ENCODE measurements at regions not wholly inside any gene's neighbourhood (a gene's known extent, or its start where the extent isn't known, plus 50 kb on each side); places are given as distances from the start of the nearest gene placed in this dataset.
A peak's percentile ranks its signal among the peaks of the same experiment; 100 is the strongest.

DNA sequence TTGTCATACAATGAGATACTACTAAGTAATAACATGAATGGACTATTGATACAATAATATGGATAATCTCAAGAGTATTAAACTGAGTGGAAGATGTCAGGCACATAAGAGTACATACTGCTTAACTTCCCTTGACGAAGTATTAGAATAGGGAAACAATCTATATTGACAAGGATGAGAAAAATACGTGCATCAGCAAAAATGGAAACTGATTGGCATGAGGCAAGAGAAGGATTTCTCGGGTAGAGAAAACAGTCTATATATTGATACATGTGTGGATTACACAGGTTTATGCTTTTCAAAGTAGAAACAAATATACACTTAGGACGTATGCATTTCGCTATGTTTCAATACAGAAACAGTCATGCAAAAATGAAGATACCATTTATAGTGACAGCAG is 57.4 kb downstream of the PRR20E start:
- Histone ChIP-seq H3K27me3 (ENCODE audit: insufficient read depth, low read length) (no peaks in the 10 kb centered on the region), H3K4me1 (ENCODE audit: insufficient read depth, low read length) (no peaks in the 10 kb centered on the region), H3K4me2 (ENCODE audit: insufficient read depth, low read length) (no peak overlapping the region), H3K79me2 (ENCODE audit: insufficient read depth, low read length) (no peaks in the 10 kb centered on the region), H3K27ac (ENCODE audit: low read depth, low read length) (no peak overlapping the region), H2AFZ (ENCODE audit: low read length) (no peak overlapping the region), H3K36me3 (ENCODE audit: insufficient read depth, low read length) (no peaks in the 10 kb centered on the region), H3K4me3 (ENCODE audit: insufficient read depth, low read length) (no peak overlapping the region), H3K9me3 (ENCODE audit: low read depth, low read length) (no peaks in the 10 kb centered on the region), H4K20me1 (ENCODE audit: insufficient read depth, low read length) (no peaks in the 10 kb centered on the region)
- TF ChIP-seq, protein P1, sequence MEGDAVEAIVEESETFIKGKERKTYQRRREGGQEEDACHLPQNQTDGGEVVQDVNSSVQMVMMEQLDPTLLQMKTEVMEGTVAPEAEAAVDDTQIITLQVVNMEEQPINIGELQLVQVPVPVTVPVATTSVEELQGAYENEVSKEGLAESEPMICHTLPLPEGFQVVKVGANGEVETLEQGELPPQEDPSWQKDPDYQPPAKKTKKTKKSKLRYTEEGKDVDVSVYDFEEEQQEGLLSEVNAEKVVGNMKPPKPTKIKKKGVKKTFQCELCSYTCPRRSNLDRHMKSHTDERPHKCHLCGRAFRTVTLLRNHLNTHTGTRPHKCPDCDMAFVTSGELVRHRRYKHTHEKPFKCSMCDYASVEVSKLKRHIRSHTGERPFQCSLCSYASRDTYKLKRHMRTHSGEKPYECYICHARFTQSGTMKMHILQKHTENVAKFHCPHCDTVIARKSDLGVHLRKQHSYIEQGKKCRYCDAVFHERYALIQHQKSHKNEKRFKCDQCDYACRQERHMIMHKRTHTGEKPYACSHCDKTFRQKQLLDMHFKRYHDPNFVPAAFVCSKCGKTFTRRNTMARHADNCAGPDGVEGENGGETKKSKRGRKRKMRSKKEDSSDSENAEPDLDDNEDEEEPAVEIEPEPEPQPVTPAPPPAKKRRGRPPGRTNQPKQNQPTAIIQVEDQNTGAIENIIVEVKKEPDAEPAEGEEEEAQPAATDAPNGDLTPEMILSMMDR (IDR thresholded peaks at IDR 0.05; ENCODE audit: extremely low read depth, low read depth, low read length), result no peak
- DNase-seq (ENCODE audit: insufficient read length, low spot score, missing footprints), result no peak

DNA sequence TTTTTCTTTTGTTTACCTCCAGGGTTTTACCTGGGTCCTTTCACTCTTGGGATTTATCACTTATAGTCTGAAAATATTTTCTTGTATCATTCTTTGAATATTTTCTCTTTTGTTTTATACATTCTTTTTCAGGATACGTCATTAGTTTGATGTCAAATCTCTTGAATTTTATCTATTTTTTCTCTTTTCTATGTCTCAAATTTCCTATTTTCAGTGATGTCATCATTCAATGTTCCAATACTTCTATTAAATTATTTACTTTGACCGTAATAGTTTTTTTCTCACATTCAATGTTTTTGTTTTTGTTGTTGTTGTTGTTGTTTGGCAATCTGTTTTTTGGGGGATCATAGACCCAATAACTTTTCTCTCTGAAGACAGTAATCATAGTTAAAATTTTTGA is 83.5 kb downstream of the PRR20E start:
- peaks cover 2% of the 10 kb centered on the region for H3K9me3 ChIP-seq (ENCODE audit: low read depth, low read length)
- no peak for DNase-seq (ENCODE audit: insufficient read length, low spot score, missing footprints)
- no peaks in the 10 kb centered on the region for H3K4me1 ChIP-seq (ENCODE audit: insufficient read depth, low read length)
- no peak overlapping the region for H2AFZ ChIP-seq (ENCODE audit: low read length)
- H3K4me3 ChIP-seq (ENCODE audit: insufficient read depth, low read length), result no peak overlapping the region
- no peak overlapping the region for H3K27ac ChIP-seq (ENCODE audit: low read depth, low read length)
- H3K4me2 ChIP-seq (ENCODE audit: insufficient read depth, low read length), result no peak overlapping the region
- no peaks in the 10 kb centered on the region for H3K36me3 ChIP-seq (ENCODE audit: insufficient read depth, low read length)
- H3K27me3 ChIP-seq (ENCODE audit: insufficient read depth, low read length), result no peaks in the 10 kb centered on the region
- no peaks in the 10 kb centered on the region for H4K20me1 ChIP-seq (ENCODE audit: insufficient read depth, low read length)
- TF ChIP-seq, protein P1 (IDR thresholded peaks at IDR 0.05; ENCODE audit: extremely low read depth, low read depth, low read length), result no peak
- H3K79me2 ChIP-seq (ENCODE audit: insufficient read depth, low read length), result no peaks in the 10 kb centered on the region

DNA sequence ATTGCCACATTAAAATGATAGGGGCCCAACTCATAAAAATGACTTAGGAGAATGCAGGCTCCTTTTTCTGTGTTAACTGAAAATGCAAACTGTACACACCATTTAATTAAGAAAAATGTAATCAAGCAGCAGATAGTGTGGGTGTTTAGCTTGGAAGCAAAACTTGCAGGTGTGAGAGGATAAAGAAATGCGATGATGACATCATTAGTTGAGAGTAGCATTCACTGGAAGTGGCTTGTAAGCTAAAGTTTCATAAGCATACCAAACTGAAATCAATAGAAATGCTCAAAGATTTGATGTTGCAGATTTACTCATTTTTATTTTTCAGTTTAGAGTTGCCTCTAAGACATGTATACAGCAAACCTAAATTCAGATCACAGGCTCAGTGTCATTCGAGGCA is 86.6 kb downstream of the PRR20E start:
- TF ChIP-seq, protein P1 (IDR thresholded peaks at IDR 0.05; ENCODE audit: extremely low read depth, low read depth, low read length), result no peak
- no peak overlapping the region for H3K4me3 ChIP-seq (ENCODE audit: insufficient read depth, low read length)
- DNase-seq (ENCODE audit: insufficient read length, low spot score, missing footprints), result no peak
- H3K4me1 ChIP-seq (ENCODE audit: insufficient read depth, low read length), result no peaks in the 10 kb centered on the region
- H3K36me3 ChIP-seq (ENCODE audit: insufficient read depth, low read length), result no peaks in the 10 kb centered on the region
- peaks cover 2% of the 10 kb centered on the region for H3K9me3 ChIP-seq (ENCODE audit: low read depth, low read length)
- no peaks in the 10 kb centered on the region for H3K27me3 ChIP-seq (ENCODE audit: insufficient read depth, low read length)
- no peak overlapping the region for H2AFZ ChIP-seq (ENCODE audit: low read length)
- H3K4me2 ChIP-seq (ENCODE audit: insufficient read depth, low read length), result no peak overlapping the region
- no peaks in the 10 kb centered on the region for H4K20me1 ChIP-seq (ENCODE audit: insufficient read depth, low read length)
- no peak overlapping the region for H3K27ac ChIP-seq (ENCODE audit: low read depth, low read length)
- no peaks in the 10 kb centered on the region for H3K79me2 ChIP-seq (ENCODE audit: insufficient read depth, low read length)

DNA sequence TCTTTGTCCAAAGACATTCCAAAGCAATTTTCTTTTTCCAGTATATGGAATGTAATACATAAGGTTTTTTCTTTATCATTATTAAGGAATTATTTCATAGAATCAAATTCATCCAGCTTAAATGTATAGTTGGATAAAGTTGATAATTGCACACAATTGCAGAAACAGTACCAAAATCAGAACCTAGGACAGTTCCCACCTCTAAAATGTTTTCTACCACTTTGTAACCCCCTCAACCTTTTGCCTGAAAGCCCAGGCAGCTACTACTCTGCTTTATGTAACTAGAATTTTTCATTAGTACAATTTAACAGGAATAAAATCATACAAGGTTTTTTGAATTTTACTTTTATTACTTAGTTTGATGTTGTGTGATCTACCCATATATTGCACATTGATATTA is 98.0 kb downstream of the PRR20E start:
- Histone ChIP-seq H3K4me2 (ENCODE audit: insufficient read depth, low read length) (no peak overlapping the region), H3K27ac (ENCODE audit: low read depth, low read length) (no peak overlapping the region), H4K20me1 (ENCODE audit: insufficient read depth, low read length) (no peaks in the 10 kb centered on the region), H3K9me3 (ENCODE audit: low read depth, low read length) (no peaks in the 10 kb centered on the region), H3K36me3 (ENCODE audit: insufficient read depth, low read length) (no peaks in the 10 kb centered on the region), H3K27me3 (ENCODE audit: insufficient read depth, low read length) (no peaks in the 10 kb centered on the region), H3K4me3 (ENCODE audit: insufficient read depth, low read length) (no peak overlapping the region), H3K79me2 (ENCODE audit: insufficient read depth, low read length) (no peaks in the 10 kb centered on the region), H2AFZ (ENCODE audit: low read length) (no peak overlapping the region), H3K4me1 (ENCODE audit: insufficient read depth, low read length) (no peaks in the 10 kb centered on the region)
- DNase-seq (ENCODE audit: insufficient read length, low spot score, missing footprints), result peak; percentile 14
- TF ChIP-seq, protein P1 (IDR thresholded peaks at IDR 0.05; ENCODE audit: extremely low read depth, low read depth, low read length), result no peak

All from osteoblast (primary cell).